GM12891 (cell line): ENCODE measurements at regions not wholly inside any gene's neighbourhood (a gene's known extent, or its start where the extent isn't known, plus 50 kb on each side); places are given as distances from the start of the nearest gene placed in this dataset.

ENCODE experiments used
- DNase-seq: peaks from one replicate; pipeline ENCODE4 v3.0.0; 2011; ENCODE audit warnings: low spot score; ENCODE audit not compliant: insufficient read length
- FAIRE-seq: peaks from 2 replicates; lab custom pipeline; 2011; peaks lifted over from hg19 to GRCh38; lab: Jason Lieb, UNC
- PAX5 ChIP-seq: IDR thresholded peaks from 2 replicates; pipeline ENCODE4 v1.6.1; 2011; ENCODE audit warnings: low read length, moderate library complexity, mild to moderate bottlenecking; ENCODE audit not compliant: insufficient read depth, severe bottlenecking
- POLR2A ChIP-seq: IDR thresholded peaks from 2 replicates; pipeline ENCODE4 v1.6.1; 2011; ENCODE audit warnings: low read depth, low read length, control low read depth
- POLR2AphosphoS5 ChIP-seq: IDR thresholded peaks from 2 replicates; pipeline ENCODE4 v1.6.1; 2011; ENCODE audit warnings: low read depth, low read length, control low read depth
- POU2F2 ChIP-seq: IDR thresholded peaks from 2 replicates; pipeline ENCODE4 v1.6.1; 2011; ENCODE audit warnings: low read depth, mild to moderate bottlenecking, control low read depth, low read length, moderate library complexity
- SPI1 ChIP-seq: IDR thresholded peaks from 2 replicates; pipeline ENCODE4 v1.6.1; 2011; ENCODE audit warnings: low read depth, low read length, control low read depth
- TAF1 ChIP-seq: IDR thresholded peaks from 2 replicates; pipeline ENCODE4 v1.6.1; 2011; ENCODE audit warnings: low read depth, low read length, control low read depth

- FAIRE-seq (no peak), DNase-seq (no peak)
- TF ChIP-seq TAF1: no peak
- TF ChIP-seq POLR2AphosphoS5: no peak
- no peak for TF ChIP-seq SPI1
- no peak for TF ChIP-seq PAX5
These were observed 394.6 kb upstream of the MON1B start for GRCh38 chr16:76796416-76796815.

- DNase-seq (no peak), FAIRE-seq (no peak)
- TF ChIP-seq TAF1 (no peak), POLR2A (no peak), POU2F2 (no peak), POLR2AphosphoS5 (no peak), PAX5 (no peak), SPI1 (no peak)
These were observed 394.0 kb upstream of the MON1B start for GRCh38 chr16:76796978-76797377.

- TF ChIP-seq SPI1: no peak
- TF ChIP-seq POLR2A: no peak
- no peak for TF ChIP-seq TAF1
- no peak for TF ChIP-seq POLR2AphosphoS5
- no peak for TF ChIP-seq POU2F2
- no peak for TF ChIP-seq PAX5
- FAIRE-seq: no peak
- DNase-seq: no peak
These were observed 393.5 kb upstream of the MON1B start for GRCh38 chr16:76797457-76797856.

- no peak for FAIRE-seq
- TF ChIP-seq TAF1 (no peak), SPI1 (no peak), POLR2AphosphoS5 (no peak), PAX5 (no peak), POU2F2 (no peak), POLR2A (no peak)
- DNase-seq: no peak
These were observed 390.8 kb upstream of the MON1B start for GRCh38 chr16:76800196-76800595.

GRCh38 chr16:76801357-76801756 lies 389.6 kb upstream of the MON1B start:
- no peak for FAIRE-seq
- no peak for TF ChIP-seq POU2F2

GRCh38 chr16:76816475-76816874 lies 374.5 kb upstream of the MON1B start:
- no peak for DNase-seq
- no peak for FAIRE-seq
- TF ChIP-seq POU2F2 (no peak), PAX5 (no peak), TAF1 (no peak), POLR2AphosphoS5 (no peak), POLR2A (no peak), SPI1 (no peak)

More at GRCh38 chr16:76801357-76801756, 389.6 kb upstream of the MON1B start:
- no peak for DNase-seq

- FAIRE-seq (no peak), DNase-seq (no peak)
- TF ChIP-seq POLR2AphosphoS5: no peak
- TF ChIP-seq POU2F2: no peak
- no peak for TF ChIP-seq POLR2A
- no peak for TF ChIP-seq SPI1
- no peak for TF ChIP-seq TAF1
- TF ChIP-seq PAX5: no peak
These were observed 372.3 kb upstream of the MON1B start for GRCh38 chr16:76818606-76819181.

- TF ChIP-seq PAX5: no peak
- TF ChIP-seq SPI1: no peak
- no peak for TF ChIP-seq TAF1
- TF ChIP-seq POU2F2: no peak
- TF ChIP-seq POLR2A: no peak
- TF ChIP-seq POLR2AphosphoS5: no peak
- DNase-seq (no peak), FAIRE-seq (no peak)
These were observed 371.6 kb upstream of the MON1B start for GRCh38 chr16:76819226-76819916.

GRCh38 chr16:76824221-76824620 lies 366.8 kb upstream of the MON1B start:
- FAIRE-seq (no peak), DNase-seq (no peak)
- TF ChIP-seq POU2F2 (no peak), SPI1 (no peak)

- TF ChIP-seq POLR2AphosphoS5: no peak
- TF ChIP-seq PAX5: no peak
- TF ChIP-seq SPI1: no peak
- TF ChIP-seq POU2F2: no peak
- TF ChIP-seq TAF1: no peak
- no peak for TF ChIP-seq POLR2A
- FAIRE-seq: no peak
- no peak for DNase-seq
These were observed 366.2 kb upstream of the MON1B start for GRCh38 chr16:76824791-76825190.

GRCh38 chr16:76835339-76835738 lies 355.7 kb upstream of the MON1B start:
- FAIRE-seq (no peak), DNase-seq (no peak)
- TF ChIP-seq TAF1: no peak
- no peak for TF ChIP-seq POLR2AphosphoS5
- no peak for TF ChIP-seq SPI1
- TF ChIP-seq POU2F2: no peak
- no peak for TF ChIP-seq POLR2A
- no peak for TF ChIP-seq PAX5
